IgD-negative memory B cell (primary cell): ENCODE measurements at regions not wholly inside any gene's neighbourhood (a gene's known extent, or its start where the extent isn't known, plus 50 kb on each side); places are given as distances from the start of the nearest gene placed in this dataset.

Source experiments
- H3K27ac Mint-ChIP-seq, 3 donors: one replicate each; pipeline ENCODE4 v1.8.0; 2020 to 2022; ENCODE audit warnings: mild to moderate bottlenecking in 3 of 3, mixed read lengths in 3 of 3, moderate library complexity in 1 of 3
- H3K27me3 Mint-ChIP-seq: one replicate; pipeline ENCODE4 v1.8.0; 2021; ENCODE audit warnings: mixed read lengths
- H3K36me3 Mint-ChIP-seq: one replicate; pipeline ENCODE4 v1.8.0; 2020; ENCODE audit warnings: mild to moderate bottlenecking, mixed read lengths
- H3K4me1 Mint-ChIP-seq, 3 donors: one replicate each; pipeline ENCODE4 v1.8.0; 2020 to 2022; ENCODE audit warnings: mixed read lengths in 3 of 3, mild to moderate bottlenecking in 1 of 3
- H3K4me3 Mint-ChIP-seq, 4 donors: one replicate each; pipeline ENCODE4 v1.8.0; 2020 to 2022; ENCODE audit warnings: mild to moderate bottlenecking in 4 of 4, mixed read lengths in 4 of 4, moderate library complexity in 3 of 4
- H3K9me3 Mint-ChIP-seq, 3 donors: one replicate each; pipeline ENCODE4 v1.8.0; 2020 to 2021; ENCODE audit warnings: mixed read lengths in 3 of 3, mild to moderate bottlenecking in 1 of 3

DNA sequence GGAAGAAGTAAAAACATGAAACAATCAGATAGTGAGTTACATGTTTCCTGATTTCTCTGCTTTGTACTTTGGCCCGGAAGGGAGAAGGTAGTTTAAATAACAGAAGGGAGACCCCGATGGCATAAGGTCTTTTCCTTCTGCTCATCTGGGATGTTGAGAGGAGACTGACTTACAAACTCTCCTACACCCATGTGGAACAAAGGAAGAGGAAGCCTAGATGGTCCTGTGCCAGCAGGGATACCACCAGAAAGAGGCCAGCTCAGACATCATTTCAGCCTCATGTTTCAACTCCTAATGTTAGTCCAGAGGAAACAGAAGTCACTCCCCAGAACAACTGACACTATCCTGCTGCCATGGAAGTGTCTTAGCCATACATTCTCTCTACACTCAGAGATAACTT is 250.7 kb upstream of the NOX3 start:
- H3K27me3 Mint-ChIP-seq = peaks cover 6% of the 10 kb centered on the region
- H3K27ac Mint-ChIP-seq = no peak overlapping the region
- H3K4me3 Mint-ChIP-seq = no peak overlapping the region
- peaks cover 0 to 4% (median 0%) of the 10 kb centered on the region in 3 donors for H3K9me3 Mint-ChIP-seq
- H3K36me3 Mint-ChIP-seq = no peaks in the 10 kb centered on the region
- no peaks in the 10 kb centered on the region for H3K4me1 Mint-ChIP-seq

- Mint-ChIP-seq H3K9me3 (peaks cover 0 to 4% (median 0%) of the 10 kb centered on the region in 3 donors), H3K4me3 (no peak overlapping the region), H3K36me3 (no peaks in the 10 kb centered on the region), H3K27me3 (peaks cover 6% of the 10 kb centered on the region), H3K4me1 (no peaks in the 10 kb centered on the region), H3K27ac (no peak overlapping the region)
Measured at GRCh38 chr6:155701342-155701741, 245.7 kb upstream of the NOX3 start.

GRCh38 chr6:155695495-155695894 is 239.9 kb upstream of the NOX3 start:
- Mint-ChIP-seq H3K4me3 (no peak overlapping the region), H3K4me1 (no peaks in the 10 kb centered on the region), H3K36me3 (no peaks in the 10 kb centered on the region), H3K9me3 (no peaks in the 10 kb centered on the region), H3K27ac (no peak overlapping the region), H3K27me3 (peaks cover 4% of the 10 kb centered on the region)

- Mint-ChIP-seq H3K9me3 (no peaks in the 10 kb centered on the region), H3K27ac (no peak overlapping the region), H3K36me3 (no peaks in the 10 kb centered on the region), H3K4me3 (no peak overlapping the region), H3K27me3 (peaks cover 6% of the 10 kb centered on the region), H3K4me1 (no peaks in the 10 kb centered on the region)
Measured at GRCh38 chr6:155694419-155694790, 238.8 kb upstream of the NOX3 start.

GRCh38 chr6:155693573-155694418 is 238.2 kb upstream of the NOX3 start:
- Mint-ChIP-seq H3K9me3 (no peaks in the 10 kb centered on the region), H3K36me3 (no peaks in the 10 kb centered on the region), H3K4me1 (no peaks in the 10 kb centered on the region), H3K4me3 (no peak overlapping the region), H3K27ac (no peak overlapping the region), H3K27me3 (peaks cover 8% of the 10 kb centered on the region)

- Mint-ChIP-seq H3K27ac (no peak overlapping the region), H3K4me1 (no peaks in the 10 kb centered on the region), H3K27me3 (peaks cover 8% of the 10 kb centered on the region), H3K4me3 (no peak overlapping the region), H3K9me3 (no peaks in the 10 kb centered on the region), H3K36me3 (no peaks in the 10 kb centered on the region)
Measured at GRCh38 chr6:155690820-155691219, 235.2 kb upstream of the NOX3 start.

DNA sequence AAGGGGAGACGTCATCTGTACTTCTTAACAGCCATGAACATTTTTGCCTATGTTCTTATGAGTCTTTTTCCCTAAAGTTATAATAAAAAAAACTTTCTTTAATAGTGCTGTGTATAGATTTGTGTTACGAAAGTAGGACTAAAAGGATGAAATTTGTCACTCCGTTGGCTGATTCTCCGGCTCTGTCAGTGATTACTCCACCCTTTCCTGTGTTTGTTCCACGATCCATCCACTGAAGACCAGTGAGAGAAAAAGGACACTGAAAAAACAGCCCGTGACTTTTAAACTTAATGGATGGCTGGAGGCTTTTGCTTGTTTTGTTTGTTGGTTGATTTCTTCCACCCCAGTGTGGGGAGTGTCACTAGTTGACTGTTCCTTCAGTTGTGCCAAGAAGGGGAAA is 232.0 kb upstream of the NOX3 start:
- H3K27me3 Mint-ChIP-seq = peaks cover 8% of the 10 kb centered on the region
- no peaks in the 10 kb centered on the region for H3K36me3 Mint-ChIP-seq
- H3K4me1 Mint-ChIP-seq = peaks cover 0 to 2% (median 1%) of the 10 kb centered on the region in 3 donors
- no peak overlapping the region for H3K27ac Mint-ChIP-seq
- H3K9me3 Mint-ChIP-seq = no peaks in the 10 kb centered on the region
- no peak overlapping the region for H3K4me3 Mint-ChIP-seq

- Mint-ChIP-seq H3K4me1 (peaks cover 0 to 2% (median 1%) of the 10 kb centered on the region in 3 donors), H3K36me3 (no peaks in the 10 kb centered on the region), H3K27ac (no peak overlapping the region), H3K4me3 (no peak overlapping the region), H3K9me3 (peaks cover 0 to 2% (median 0%) of the 10 kb centered on the region in 3 donors), H3K27me3 (peaks cover 3% of the 10 kb centered on the region)
Measured at GRCh38 chr6:155684416-155685196, 229.0 kb upstream of the NOX3 start.

- Mint-ChIP-seq H3K4me3 (no peak overlapping the region), H3K27me3 (no peaks in the 10 kb centered on the region), H3K36me3 (no peaks in the 10 kb centered on the region), H3K4me1 (peaks cover 0 to 2% (median 0%) of the 10 kb centered on the region in 3 donors), H3K9me3 (peaks cover 0 to 2% (median 0%) of the 10 kb centered on the region in 3 donors), H3K27ac (no peak overlapping the region)
Measured at GRCh38 chr6:155678361-155678760, 222.7 kb upstream of the NOX3 start.

GRCh38 chr6:155676346-155676745 is 220.7 kb upstream of the NOX3 start:
- Mint-ChIP-seq H3K27ac (no peak overlapping the region), H3K9me3 (peaks cover 0 to 2% (median 0%) of the 10 kb centered on the region in 3 donors)

DNA sequence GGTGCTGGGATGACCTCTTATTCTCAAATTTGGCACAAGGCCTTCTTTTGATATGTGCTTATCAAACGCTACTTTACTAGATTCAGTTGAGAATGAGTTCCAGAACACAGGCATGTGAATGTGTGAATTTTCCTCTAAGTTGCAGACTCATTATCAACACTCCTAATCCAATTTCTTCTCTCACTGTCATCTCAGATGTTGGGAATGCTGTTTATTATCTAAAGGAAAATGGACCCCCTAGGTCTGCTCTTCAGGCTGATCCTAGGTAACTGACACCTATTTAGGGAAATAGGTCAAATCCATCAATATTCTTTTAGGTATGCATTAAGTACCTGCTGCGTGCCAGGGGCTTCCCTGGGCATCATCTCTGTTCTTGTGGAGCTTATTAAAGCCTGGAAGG is 215.0 kb upstream of the NOX3 start:
- H3K27me3 Mint-ChIP-seq = peaks cover 6% of the 10 kb centered on the region
- H3K9me3 Mint-ChIP-seq = peaks cover 0 to 2% (median 0%) of the 10 kb centered on the region in 3 donors
- H3K4me3 Mint-ChIP-seq = no peak overlapping the region
- no peaks in the 10 kb centered on the region for H3K4me1 Mint-ChIP-seq
- no peak overlapping the region for H3K27ac Mint-ChIP-seq
- peaks cover 3% of the 10 kb centered on the region for H3K36me3 Mint-ChIP-seq

More at GRCh38 chr6:155676346-155676745, 220.7 kb upstream of the NOX3 start:
- Mint-ChIP-seq H3K4me3 (no peak overlapping the region), H3K27me3 (peaks cover 1% of the 10 kb centered on the region), H3K4me1 (peaks cover 0 to 2% (median 0%) of the 10 kb centered on the region in 3 donors), H3K36me3 (no peaks in the 10 kb centered on the region)

- peaks cover 0 to 2% (median 0%) of the 10 kb centered on the region in 3 donors for H3K4me1 Mint-ChIP-seq
- H3K4me3 Mint-ChIP-seq = no peak overlapping the region
- no peak overlapping the region for H3K27ac Mint-ChIP-seq
- peaks cover 1% of the 10 kb centered on the region for H3K27me3 Mint-ChIP-seq
- H3K36me3 Mint-ChIP-seq = no peaks in the 10 kb centered on the region
- peaks cover 3 to 8% (median 6%) of the 10 kb centered on the region in 3 donors for H3K9me3 Mint-ChIP-seq
Measured at GRCh38 chr6:155660251-155660977, 204.8 kb upstream of the NOX3 start.

GRCh38 chr6:155656024-155656423 is 200.4 kb upstream of the NOX3 start:
- Mint-ChIP-seq H3K4me3 (no peak overlapping the region), H3K36me3 (no peaks in the 10 kb centered on the region), H3K4me1 (peaks cover 0 to 2% (median 0%) of the 10 kb centered on the region in 3 donors), H3K27ac (no peak overlapping the region), H3K27me3 (peaks cover 2% of the 10 kb centered on the region), H3K9me3 (peaks cover 6 to 17% (median 9%) of the 10 kb centered on the region in 3 donors)

GRCh38 chr6:155654474-155654873 is 198.8 kb upstream of the NOX3 start:
- Mint-ChIP-seq H3K27me3 (peaks cover 2% of the 10 kb centered on the region), H3K36me3 (no peaks in the 10 kb centered on the region), H3K4me3 (no peak overlapping the region), H3K9me3 (peaks cover 5 to 17% (median 9%) of the 10 kb centered on the region in 3 donors), H3K27ac (no peak overlapping the region), H3K4me1 (no peaks in the 10 kb centered on the region)

DNA sequence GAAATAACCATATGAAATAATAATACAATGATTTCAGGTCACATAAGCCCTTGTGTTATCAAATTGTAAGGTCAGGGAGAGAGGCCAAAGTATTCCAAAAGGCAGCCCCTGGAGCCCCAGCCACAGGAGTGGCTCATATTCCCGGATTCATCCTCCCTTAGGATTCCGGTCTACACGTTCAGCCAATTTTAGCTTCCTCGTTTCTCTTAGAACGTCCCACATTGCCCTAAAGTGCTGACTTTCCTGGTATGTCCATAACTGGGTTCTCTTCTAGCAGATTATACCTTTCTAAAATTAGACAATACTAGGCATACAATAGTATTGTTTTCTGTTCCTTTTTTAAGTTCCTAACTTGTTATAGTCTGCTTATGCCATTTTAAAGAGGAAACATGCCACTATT is 192.7 kb upstream of the NOX3 start:
- no peaks in the 10 kb centered on the region for H3K36me3 Mint-ChIP-seq
- H3K27ac Mint-ChIP-seq = no peak overlapping the region
- peaks cover 0 to 2% (median 0%) of the 10 kb centered on the region in 3 donors for H3K9me3 Mint-ChIP-seq
- no peak overlapping the region for H3K4me3 Mint-ChIP-seq
- no peaks in the 10 kb centered on the region for H3K27me3 Mint-ChIP-seq
- H3K4me1 Mint-ChIP-seq = no peaks in the 10 kb centered on the region
